HL-60 (cell line): ENCODE measurements at regions not wholly inside any gene's neighbourhood (a gene's known extent, or its start where the extent isn't known, plus 50 kb on each side); places are given as distances from the start of the nearest gene placed in this dataset.
A peak's percentile ranks its signal among the peaks of the same experiment; 100 is the strongest.

Experiments used
- CTCF ChIP-seq: IDR thresholded peaks from one replicate; pipeline ENCODE4 v1.5.1; 2011; ENCODE audit warnings: low read length, control low read depth, inconsistent platforms; ENCODE audit not compliant: insufficient read depth
- GABPA ChIP-seq: IDR thresholded peaks from 2 replicates; pipeline ENCODE4 v1.6.1; 2012; ENCODE audit warnings: low read depth
- POLR2AphosphoS5 ChIP-seq: IDR thresholded peaks from 2 replicates; pipeline ENCODE4 v1.6.1; 2012; ENCODE audit warnings: low read depth
- REST ChIP-seq: IDR thresholded peaks from 2 replicates; pipeline ENCODE4 v1.6.1; 2012; ENCODE audit warnings: low read depth; ENCODE audit not compliant: insufficient replicate concordance
- SPI1 ChIP-seq: IDR thresholded peaks from 2 replicates; pipeline ENCODE4 v1.6.1; 2012; ENCODE audit warnings: low read depth, mild to moderate bottlenecking, borderline replicate concordance

- peak; percentile 92 for TF ChIP-seq CTCF
- no peak for TF ChIP-seq POLR2AphosphoS5
- TF ChIP-seq GABPA, result no peak
- TF ChIP-seq REST, result no peak
- TF ChIP-seq SPI1, result no peak
Observed at GRCh38 chr15:38817427-38818156, 253.0 kb upstream of the RASGRP1 start.
